Kidney (tissue), 13 donors: ENCODE measurements at regions not wholly inside any gene's neighbourhood (a gene's known extent, or its start where the extent isn't known, plus 50 kb on each side); places are given as distances from the start of the nearest gene placed in this dataset.

ENCODE experiments used
- DNase-seq, 5 donors: peaks; one replicate each; pipeline ENCODE4 v3.0.0-alpha.2; 2013 to 2020
- FAIRE-seq: peaks from 2 replicates; lab custom pipeline; 2012; peaks lifted over from hg19 to GRCh38; lab: Jason Lieb, UNC
- H3K27ac ChIP-seq, 2 donors: one replicate each; pipeline ENCODE4 v1.7.0; 2013; ENCODE audit warnings: low read depth in 2 of 2, low read length in 2 of 2, inconsistent platforms in 1 of 2
- H3K27me3 ChIP-seq: one replicate; pipeline ENCODE4 v1.7.1; 2013; ENCODE audit warnings: low read length, inconsistent platforms; ENCODE audit not compliant: control insufficient read depth, insufficient read depth
- H3K36me3 ChIP-seq, 3 donors: one replicate each; pipeline versions ENCODE4 v1.7.0 to v1.7.1; 2013; ENCODE audit warnings: low read length in 3 of 3, control low read depth in 1 of 3, inconsistent platforms in 1 of 3; ENCODE audit not compliant: insufficient read depth in 3 of 3, control insufficient read depth in 2 of 3
- H3K4me1 ChIP-seq, 3 donors: one replicate each; pipeline versions ENCODE4 v1.7.0 to v1.7.1; 2013; ENCODE audit warnings: low read length in 3 of 3, inconsistent platforms in 1 of 3, low read depth in 1 of 3; ENCODE audit not compliant: control insufficient read depth in 2 of 3, insufficient read depth in 2 of 3
- H3K4me3 ChIP-seq, 3 donors: one replicate each; pipeline versions ENCODE4 v1.7.0 to v1.8.1; 2013; ENCODE audit warnings: low read length in 3 of 3, control low read depth in 1 of 3, inconsistent platforms in 1 of 3
- H3K9ac ChIP-seq, 3 donors: one replicate each; pipeline versions ENCODE4 v1.7.0 to v1.7.1; 2013; ENCODE audit warnings: low read length in 3 of 3, control low read depth in 1 of 3, inconsistent platforms in 1 of 3
- H3K9me3 ChIP-seq, 3 donors: one replicate each; pipeline versions ENCODE4 v1.7.0 to v1.7.1; 2013; ENCODE audit warnings: low read length in 3 of 3, control low read depth in 1 of 3, inconsistent platforms in 1 of 3; ENCODE audit not compliant: control insufficient read depth in 2 of 3, insufficient read depth in 1 of 3
- CTCF ChIP-seq: IDR thresholded peaks from 3 replicates; pipeline ENCODE4 v1.5.1; 2012; ENCODE audit warnings: mild to moderate bottlenecking, moderate library complexity, borderline replicate concordance; ENCODE audit not compliant: insufficient read depth; ENCODE audit errors: extremely low read depth
- intact Hi-C: fragments of 100-400 bp; cut with DNase I; formaldehyde crosslinking; loops from one replicate; pipeline ENCODE4 v1.11.1; 2022
- donor health status: control.
- donor health status: control.
- donor health status: control.
- donor health status: control.
- donor health status: control.
- donor health status: DM: yes; HTN: yes; CAD: no.
- donor health status: Normal renal cell carcinoma (clear cell type).

- no peaks in the 10 kb centered on the region for H3K9me3 ChIP-seq
- no peak for DNase-seq
- no peak overlapping the region for H3K27ac ChIP-seq
- no peak overlapping the region for H3K9ac ChIP-seq
- TF ChIP-seq CTCF = no peak
- H3K4me3 ChIP-seq = no peak overlapping the region
- intact Hi-C loops = no loop called here
- no peaks in the 10 kb centered on the region for H3K36me3 ChIP-seq
- FAIRE-seq = no peak
- no peaks in the 10 kb centered on the region for H3K4me1 ChIP-seq
- no peaks in the 10 kb centered on the region for H3K27me3 ChIP-seq
Measured at GRCh38 chrX:114095789-114096188, 488.1 kb upstream of the HTR2C start.

- TF ChIP-seq CTCF = no peak
Measured at GRCh38 chrX:114087543-114087942, 496.3 kb upstream of the HTR2C start.

GRCh38 chrX:114077773-114078172, 506.1 kb upstream of the HTR2C start:
- H3K4me1 ChIP-seq = no peaks in the 10 kb centered on the region

More at GRCh38 chrX:114087543-114087942, 496.3 kb upstream of the HTR2C start:
- Histone ChIP-seq H3K36me3 (no peaks in the 10 kb centered on the region), H3K27me3 (no peaks in the 10 kb centered on the region), H3K9me3 (no peaks in the 10 kb centered on the region), H3K9ac (no peak overlapping the region), H3K27ac (no peak overlapping the region), H3K4me3 (no peak overlapping the region), H3K4me1 (no peaks in the 10 kb centered on the region)
- no peak for FAIRE-seq
- DNase-seq = no peak
- intact Hi-C loops = no loop called here

More at GRCh38 chrX:114077773-114078172, 506.1 kb upstream of the HTR2C start:
- Histone ChIP-seq H3K27ac (no peak overlapping the region), H3K9me3 (no peaks in the 10 kb centered on the region), H3K4me3 (no peak overlapping the region), H3K9ac (no peak overlapping the region), H3K36me3 (no peaks in the 10 kb centered on the region), H3K27me3 (no peaks in the 10 kb centered on the region)
- FAIRE-seq (no peak), DNase-seq (no peak)
- no peak for TF ChIP-seq CTCF
- intact Hi-C loops = no loop called here
